ENCODE measurements at regions not wholly inside any gene's neighbourhood (a gene's known extent, or its start where the extent isn't known, plus 50 kb on each side); places are given as distances from the start of the nearest gene placed in this dataset.

- TF ChIP-seq CTCF (IDR thresholded peaks at IDR 0.05): no peak
- TF ChIP-seq POLR2AphosphoS5 (IDR thresholded peaks at IDR 0.05): no peak
- no peak for TF ChIP-seq POLR2A (IDR thresholded peaks at IDR 0.05)
Observed at GRCh38 chr2:234712421-234712935, 215.6 kb upstream of the ARL4C start.

All from transverse colon (tissue), 4 donors.